ENCODE measurements at regions not wholly inside any gene's neighbourhood (a gene's known extent, or its start where the extent isn't known, plus 50 kb on each side); places are given as distances from the start of the nearest gene placed in this dataset.

DNA sequence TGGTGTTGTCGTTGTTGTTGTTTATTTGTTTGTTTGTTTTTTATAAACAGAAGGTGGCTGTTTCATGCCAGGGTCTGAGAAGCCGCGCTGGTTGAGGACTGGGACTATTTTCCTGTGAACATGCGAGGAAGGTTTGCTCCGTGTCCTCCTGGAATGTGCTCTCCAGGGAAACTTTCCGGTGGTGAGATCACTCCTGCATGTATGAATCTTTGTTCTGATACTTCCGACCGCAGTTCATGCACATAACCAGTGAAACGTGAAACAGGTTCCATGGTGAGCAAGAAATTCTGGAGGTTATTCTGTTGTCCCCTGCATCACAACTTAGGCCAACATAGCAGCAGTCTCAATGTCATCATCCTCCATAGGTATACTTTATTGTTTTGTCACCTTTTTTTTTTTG is 187.6 kb upstream of the ARGLU1 start:
- TF ChIP-seq CTCF (conservative IDR thresholded peaks at IDR 0.05 in 1 of 2, IDR thresholded peaks at IDR 0.05 in 1 of 2; ENCODE audit: extremely low read depth in 1 of 2, insufficient read depth in 1 of 2, low read depth in 1 of 2, low read length in 2 of 2) (no peak), EZH2 (IDR thresholded peaks at IDR 0.05; ENCODE audit: borderline replicate concordance, low read length) (no peak)
